ENCODE measurements at regions not wholly inside any gene's neighbourhood (a gene's known extent, or its start where the extent isn't known, plus 50 kb on each side); places are given as distances from the start of the nearest gene placed in this dataset.

- 95% methylated on average over 1 of the region's 1 CpG for WGBS
- TF ChIP-seq CTCF (IDR thresholded peaks at IDR 0.05) (no peak), POLR2A (IDR thresholded peaks at IDR 0.05) (no peak)
- Histone ChIP-seq H3K27me3 (no peaks in the 10 kb centered on the region), H3K4me1 (no peaks in the 10 kb centered on the region), H3K9me3 (no peaks in the 10 kb centered on the region), H3K27ac (no peak overlapping the region), H3K4me3 (no peak overlapping the region), H3K36me3 (no peaks in the 10 kb centered on the region)
- no peak for DNase-seq (ENCODE audit: low spot score in 2 of 2)
Measured at GRCh38 chr7:67743501-67743900, 746.9 kb downstream of the TYW1 start.

- WGBS: 86% methylated on average over 2 of the region's 2 CpGs
- Histone ChIP-seq H3K36me3 (no peaks in the 10 kb centered on the region), H3K27me3 (no peaks in the 10 kb centered on the region), H3K27ac (no peak overlapping the region), H3K4me3 (no peak overlapping the region), H3K4me1 (no peaks in the 10 kb centered on the region), H3K9me3 (no peaks in the 10 kb centered on the region)
- DNase-seq (ENCODE audit: low spot score in 2 of 2): no peak
- no peak for TF ChIP-seq CTCF (IDR thresholded peaks at IDR 0.05)
- no peak for TF ChIP-seq POLR2A (IDR thresholded peaks at IDR 0.05)
- no peak for TF ChIP-seq EP300 (IDR thresholded peaks at IDR 0.05)
- TF ChIP-seq POLR2AphosphoS5 (IDR thresholded peaks at IDR 0.05): no peak
Measured at GRCh38 chr7:67752227-67752626, 755.6 kb downstream of the TYW1 start.

- 67% methylated on average over 4 of the region's 4 CpGs for WGBS
- no peaks in the 10 kb centered on the region for H3K9me3 ChIP-seq
- no peak overlapping the region for H3K27ac ChIP-seq
- H3K4me1 ChIP-seq: no peaks in the 10 kb centered on the region
- no peak for DNase-seq (ENCODE audit: low spot score in 2 of 2)
- TF ChIP-seq CTCF (IDR thresholded peaks at IDR 0.05) (no peak), EP300 (IDR thresholded peaks at IDR 0.05) (no peak), POLR2AphosphoS5 (IDR thresholded peaks at IDR 0.05) (no peak), POLR2A (IDR thresholded peaks at IDR 0.05) (no peak)
- no peak overlapping the region for H3K4me3 ChIP-seq
- H3K27me3 ChIP-seq: no peaks in the 10 kb centered on the region
- no peaks in the 10 kb centered on the region for H3K36me3 ChIP-seq
Measured at GRCh38 chr7:67753891-67754290, 757.3 kb downstream of the TYW1 start.

- Histone ChIP-seq H3K36me3 (no peaks in the 10 kb centered on the region), H3K4me1 (no peaks in the 10 kb centered on the region), H3K27me3 (no peaks in the 10 kb centered on the region), H3K27ac (no peak overlapping the region), H3K9me3 (no peaks in the 10 kb centered on the region), H3K4me3 (no peak overlapping the region)
- WGBS: 83% methylated on average over 2 of the region's 2 CpGs
- no peak for DNase-seq (ENCODE audit: low spot score in 2 of 2)
- no peak for TF ChIP-seq CTCF (IDR thresholded peaks at IDR 0.05)
- TF ChIP-seq POLR2AphosphoS5 (IDR thresholded peaks at IDR 0.05): no peak
- TF ChIP-seq POLR2A (IDR thresholded peaks at IDR 0.05): no peak
- no peak for TF ChIP-seq EP300 (IDR thresholded peaks at IDR 0.05)
Measured at GRCh38 chr7:67754651-67755050, 758.0 kb downstream of the TYW1 start.

- Histone ChIP-seq H3K9me3 (no peaks in the 10 kb centered on the region), H3K27me3 (no peaks in the 10 kb centered on the region), H3K27ac (no peak overlapping the region), H3K4me3 (no peak overlapping the region), H3K36me3 (no peaks in the 10 kb centered on the region), H3K4me1 (no peaks in the 10 kb centered on the region)
- no peak for DNase-seq (ENCODE audit: low spot score in 2 of 2)
- TF ChIP-seq POLR2AphosphoS5 (IDR thresholded peaks at IDR 0.05) (no peak), EP300 (IDR thresholded peaks at IDR 0.05) (no peak), CTCF (IDR thresholded peaks at IDR 0.05) (no peak), POLR2A (IDR thresholded peaks at IDR 0.05) (no peak)
- WGBS: 69% methylated on average over 3 of the region's 3 CpGs
Measured at GRCh38 chr7:67758551-67758950, 761.9 kb downstream of the TYW1 start.
